ENCODE measurements at regions not wholly inside any gene's neighbourhood (a gene's known extent, or its start where the extent isn't known, plus 50 kb on each side); places are given as distances from the start of the nearest gene placed in this dataset.

GRCh38 chr13:95497381-95497807, 55.1 kb upstream of the CLDN10 start:
- peak; percentile 19 for DNase-seq (ENCODE audit: low spot score)

DNA sequence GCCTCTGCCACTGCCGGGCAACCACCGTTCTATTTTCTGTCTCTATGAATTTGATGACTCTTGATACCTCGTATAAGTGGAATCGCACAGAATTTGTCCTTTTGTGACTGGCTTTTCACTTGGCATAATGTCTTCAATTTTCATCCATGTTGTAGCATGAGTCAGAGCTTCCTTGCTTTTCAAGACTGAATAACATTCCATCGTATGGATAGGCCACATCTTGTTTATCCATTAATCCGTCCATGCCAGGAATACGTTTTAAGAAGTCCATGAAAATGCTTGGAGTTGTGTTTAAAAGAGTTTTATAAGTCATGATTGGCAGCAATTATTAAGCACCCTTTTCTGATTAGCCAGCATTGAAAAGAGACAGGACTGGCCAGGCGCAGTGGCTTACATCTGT, 53.6 kb upstream of the CLDN10 start:
- DNase-seq (ENCODE audit: low spot score) = no peak

DNA sequence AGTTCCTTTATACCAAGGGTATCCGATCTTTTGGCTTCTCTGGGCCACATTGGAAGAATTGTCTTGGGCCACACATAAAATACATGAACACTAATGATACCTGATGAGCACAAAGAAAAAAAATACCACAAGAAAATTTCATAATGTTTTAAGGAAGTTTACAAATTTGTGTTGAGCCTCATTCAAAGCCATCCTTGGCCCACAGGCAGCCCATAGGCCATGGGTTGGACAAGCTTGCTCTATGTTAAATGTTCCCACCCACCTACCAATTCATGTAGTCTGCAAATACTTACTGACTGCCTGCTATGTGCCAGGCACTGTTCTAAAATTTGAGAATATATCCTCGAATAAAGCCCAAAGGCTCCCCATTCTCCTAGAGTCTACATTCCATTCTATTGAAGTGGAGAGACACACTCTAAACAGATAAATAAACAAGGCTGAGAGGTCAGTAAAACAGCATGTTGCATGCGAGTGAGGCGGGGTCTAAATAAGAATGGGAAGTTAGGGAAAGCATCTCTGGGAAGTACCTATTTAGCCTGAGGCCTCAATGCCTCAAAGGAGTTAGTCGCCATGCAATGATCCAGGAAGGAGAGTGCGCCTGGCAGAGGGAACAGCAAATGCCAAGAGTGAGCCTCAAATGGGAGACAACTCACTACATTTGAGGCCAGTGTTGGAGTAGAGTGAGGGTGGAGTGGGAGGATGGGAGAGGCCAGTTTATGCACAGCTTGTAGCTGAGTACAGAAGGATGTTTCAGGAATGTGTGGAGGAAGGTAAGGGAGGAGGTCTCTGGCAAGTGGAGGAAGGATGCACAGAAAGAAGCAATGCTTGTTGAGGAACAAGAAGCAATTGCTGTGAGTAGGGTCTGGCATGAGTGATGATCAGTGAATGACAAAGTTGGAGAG, 52.5 kb upstream of the CLDN10 start:
- DNase-seq (ENCODE audit: low spot score) = no peak

DNA sequence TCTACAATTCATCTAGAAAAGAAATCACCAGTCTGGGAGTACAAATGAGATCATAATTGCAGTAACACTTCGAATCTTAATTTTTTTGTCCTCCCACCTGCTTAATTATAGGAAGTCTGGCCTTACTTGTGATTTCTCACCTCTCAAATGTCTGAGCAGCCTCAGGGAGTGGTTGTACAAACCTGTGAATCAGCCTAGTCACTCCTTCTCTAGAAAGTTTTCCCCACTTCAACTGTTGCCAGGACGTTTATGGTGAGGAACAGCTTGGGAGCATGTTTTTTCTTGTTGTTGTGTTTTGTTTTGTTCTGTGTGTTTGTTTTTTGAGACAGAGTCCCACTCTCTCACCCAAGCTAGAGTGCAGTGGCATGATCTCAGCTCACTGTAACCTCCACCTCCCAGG, 50.3 kb upstream of the CLDN10 start:
- DNase-seq (ENCODE audit: low spot score) = no peak

Measured in cerebellar cortex (tissue), 1 donor.